ENCODE measurements at regions not wholly inside any gene's neighbourhood (a gene's known extent, or its start where the extent isn't known, plus 50 kb on each side); places are given as distances from the start of the nearest gene placed in this dataset.

DNA sequence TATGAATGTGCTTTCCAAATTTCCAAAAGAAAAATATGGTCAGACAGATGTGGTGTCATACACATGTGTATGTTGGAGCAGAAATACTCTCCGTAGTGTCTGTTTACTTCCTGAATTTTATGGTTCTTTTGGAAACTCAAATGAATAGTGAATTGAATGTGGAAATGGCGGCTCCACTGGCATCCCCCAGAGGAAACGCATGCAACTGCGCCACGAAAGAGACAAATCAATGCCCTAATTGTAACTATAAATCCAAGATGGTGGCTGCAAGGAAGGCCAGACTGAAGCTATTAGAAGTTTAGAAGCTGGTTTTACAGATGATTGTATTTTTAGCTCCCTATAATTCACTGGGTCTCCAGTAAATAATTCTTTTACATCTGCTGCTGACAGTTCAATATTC, 246.7 kb downstream of the FGFR2 start:
- Histone ChIP-seq H3K79me2 (ENCODE audit: insufficient read depth, low read length) (no peaks in the 10 kb centered on the region), H2AFZ (ENCODE audit: low read depth, low read length, poor library complexity, severe bottlenecking) (no peak overlapping the region), H3K4me2 (ENCODE audit: low read length) (no peak overlapping the region), H3K9me2 (ENCODE audit: insufficient read depth) (no peaks in the 10 kb centered on the region), H3K36me3 (ENCODE audit: control insufficient read depth in 1 of 2, insufficient read depth in 2 of 2, low read length in 2 of 2) (no peaks in the 10 kb centered on the region), H3K4me1 (ENCODE audit: control insufficient read depth in 1 of 2, insufficient read depth in 2 of 2, low read length in 2 of 2) (no peaks in the 10 kb centered on the region), H3K27ac (ENCODE audit: low read depth, low read length) (no peak overlapping the region), H3K9ac (ENCODE audit: low read length) (no peak overlapping the region), H3K4me3 (replicated peaks in 1 of 2; ENCODE audit: low read depth in 1 of 2, low read length in 2 of 2) (no peak overlapping the region), H3K27me3 (ENCODE audit: insufficient read depth, low read length) (no peaks in the 10 kb centered on the region), H3K9me3 (ENCODE audit: control insufficient read depth in 1 of 2, insufficient read depth in 1 of 2, low read depth in 1 of 2, low read length in 2 of 2) (no peaks in the 10 kb centered on the region), H4K20me1 (ENCODE audit: insufficient read depth) (no peaks in the 10 kb centered on the region)
- POLR2A ChIA-PET, result no interaction called here
- intact Hi-C loops (cut with micrococcal nuclease), result no loop called here
- no peak for ATAC-seq
- TF ChIP-seq SRF (IDR thresholded peaks at IDR 0.05; ENCODE audit: low read depth), result no peak
- TF ChIP-seq, protein P1, sequence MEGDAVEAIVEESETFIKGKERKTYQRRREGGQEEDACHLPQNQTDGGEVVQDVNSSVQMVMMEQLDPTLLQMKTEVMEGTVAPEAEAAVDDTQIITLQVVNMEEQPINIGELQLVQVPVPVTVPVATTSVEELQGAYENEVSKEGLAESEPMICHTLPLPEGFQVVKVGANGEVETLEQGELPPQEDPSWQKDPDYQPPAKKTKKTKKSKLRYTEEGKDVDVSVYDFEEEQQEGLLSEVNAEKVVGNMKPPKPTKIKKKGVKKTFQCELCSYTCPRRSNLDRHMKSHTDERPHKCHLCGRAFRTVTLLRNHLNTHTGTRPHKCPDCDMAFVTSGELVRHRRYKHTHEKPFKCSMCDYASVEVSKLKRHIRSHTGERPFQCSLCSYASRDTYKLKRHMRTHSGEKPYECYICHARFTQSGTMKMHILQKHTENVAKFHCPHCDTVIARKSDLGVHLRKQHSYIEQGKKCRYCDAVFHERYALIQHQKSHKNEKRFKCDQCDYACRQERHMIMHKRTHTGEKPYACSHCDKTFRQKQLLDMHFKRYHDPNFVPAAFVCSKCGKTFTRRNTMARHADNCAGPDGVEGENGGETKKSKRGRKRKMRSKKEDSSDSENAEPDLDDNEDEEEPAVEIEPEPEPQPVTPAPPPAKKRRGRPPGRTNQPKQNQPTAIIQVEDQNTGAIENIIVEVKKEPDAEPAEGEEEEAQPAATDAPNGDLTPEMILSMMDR (IDR thresholded peaks at IDR 0.05 in 2 of 3, conservative IDR thresholded peaks at IDR 0.05 in 1 of 3; ENCODE audit: borderline replicate concordance in 1 of 3, insufficient read depth in 1 of 3, low read depth in 2 of 3, low read length in 2 of 3), result 0 out of 6 replicates have a peak, but pooled peaks of 1 of the 3 experiments have one; percentile 8
- no TSS peak for BruUV-seq (replicated peaks)
- CTCF ChIA-PET, result no interaction called here
- no peak for DNase-seq (ENCODE audit: low read depth, low spot score)
- RAD21 ChIA-PET (ENCODE audit: low non-redundant PET in 1 of 2, low total read pairs in 2 of 2, uncharacterized antibody in 2 of 2, unreplicated experiment in 2 of 2), result no interaction called here

DNA sequence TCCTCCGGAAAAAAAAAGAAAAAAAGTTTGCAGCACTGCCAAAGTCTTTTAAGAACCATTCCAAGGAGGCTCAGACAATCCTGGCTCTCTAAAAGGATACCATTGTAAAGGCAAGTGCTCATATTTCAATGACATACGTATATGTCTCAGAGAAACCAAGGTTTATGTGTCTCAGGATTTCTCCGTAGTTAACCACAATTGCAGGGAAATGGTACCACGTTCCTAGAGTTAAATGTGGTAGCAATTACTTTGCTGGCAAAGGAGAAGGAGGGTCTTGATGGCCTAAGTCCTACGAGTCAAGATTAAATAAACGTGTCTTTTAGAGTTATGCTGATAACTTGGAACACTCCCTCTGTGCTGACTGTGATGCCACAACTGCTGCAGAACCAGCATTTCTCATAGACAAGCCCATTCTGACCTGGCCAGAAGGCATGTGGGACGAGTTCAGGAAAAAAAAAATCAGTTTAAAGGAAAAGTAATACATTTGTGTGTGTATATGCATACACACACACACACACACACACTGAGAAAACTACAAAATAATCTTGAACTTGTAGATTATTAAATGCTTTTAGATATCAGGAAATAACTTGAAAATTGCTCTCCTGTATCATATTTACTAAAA, 245.9 kb downstream of the FGFR2 start:
- intact Hi-C loops (cut with micrococcal nuclease), result no loop called here
- no peak for DNase-seq (ENCODE audit: low read depth, low spot score)
- Histone ChIP-seq H3K27me3 (ENCODE audit: insufficient read depth, low read length) (no peaks in the 10 kb centered on the region), H3K4me2 (ENCODE audit: low read length) (no peak overlapping the region), H3K79me2 (ENCODE audit: insufficient read depth, low read length) (no peaks in the 10 kb centered on the region), H3K9me3 (ENCODE audit: control insufficient read depth in 1 of 2, insufficient read depth in 1 of 2, low read depth in 1 of 2, low read length in 2 of 2) (no peaks in the 10 kb centered on the region), H2AFZ (ENCODE audit: low read depth, low read length, poor library complexity, severe bottlenecking) (no peak overlapping the region), H3K9ac (ENCODE audit: low read length) (no peak overlapping the region), H3K4me3 (replicated peaks in 1 of 2; ENCODE audit: low read depth in 1 of 2, low read length in 2 of 2) (no peak overlapping the region), H3K27ac (ENCODE audit: low read depth, low read length) (no peak overlapping the region), H3K4me1 (ENCODE audit: control insufficient read depth in 1 of 2, insufficient read depth in 2 of 2, low read length in 2 of 2) (no peaks in the 10 kb centered on the region), H4K20me1 (ENCODE audit: insufficient read depth) (no peaks in the 10 kb centered on the region), H3K9me2 (ENCODE audit: insufficient read depth) (no peaks in the 10 kb centered on the region), H3K36me3 (ENCODE audit: control insufficient read depth in 1 of 2, insufficient read depth in 2 of 2, low read length in 2 of 2) (no peaks in the 10 kb centered on the region)
- RAD21 ChIA-PET (ENCODE audit: low non-redundant PET in 1 of 2, low total read pairs in 2 of 2, uncharacterized antibody in 2 of 2, unreplicated experiment in 2 of 2), result no interaction called here
- POLR2A ChIA-PET, result no interaction called here
- ATAC-seq, result no peak
- CTCF ChIA-PET, result no interaction called here
- TF ChIP-seq CEBPB (IDR thresholded peaks at IDR 0.05; ENCODE audit: low read depth) (no peak), SRF (IDR thresholded peaks at IDR 0.05; ENCODE audit: low read depth) (no peak), SIN3A (IDR thresholded peaks at IDR 0.05; ENCODE audit: low read depth) (no peak), ZFX (IDR thresholded peaks at IDR 0.05) (no peak), EZH2phosphoT487 (IDR thresholded peaks at IDR 0.05; ENCODE audit: borderline replicate concordance) (no peak), POLR2A (IDR thresholded peaks at IDR 0.05; ENCODE audit: borderline replicate concordance, extremely low read depth, insufficient read depth, insufficient read length) (no peak), SP1 (IDR thresholded peaks at IDR 0.05; ENCODE audit: low read depth) (no peak)
- no TSS peak for BruUV-seq (replicated peaks)
